CD4-positive, alpha-beta T cell (primary cell): ENCODE measurements at regions not wholly inside any gene's neighbourhood (a gene's known extent, or its start where the extent isn't known, plus 50 kb on each side); places are given as distances from the start of the nearest gene placed in this dataset.

Experiments used
- ATAC-seq: fragments of 200-7000 bp; cut with Tn5 transposase; one replicate; pipeline ENCODE4 v1.10.0; 2022; ENCODE audit warnings: mild to moderate bottlenecking; ENCODE audit not compliant: poor library complexity
- CTCF ChIA-PET: fragments of 350-600 bp; sonication (Branson Sonifier 250); formaldehyde crosslinking; loops from one replicate; lab custom pipeline; 2021; ENCODE audit warnings: antibody characterized with exemption, inconsistent platforms; lab: Charles Lee
- POLR2A ChIA-PET: fragments of 350-600 bp; sonication (Branson Sonifier 250); formaldehyde crosslinking; loops from one replicate; lab custom pipeline; 2021; ENCODE audit warnings: antibody characterized with exemption, inconsistent platforms; lab: Charles Lee
- DNase-seq, 14 experiments: peaks; one replicate each; pipeline ENCODE4 v3.0.0-alpha.2; 2013 to 2020; ENCODE audit warnings: mixed read lengths in 2 of 14
- H3K27ac ChIP-seq, 2 donors: one replicate each; pipeline versions ENCODE4 v1.5.1 to v1.7.0; 2013; ENCODE audit warnings: low read length in 2 of 2, low read depth in 1 of 2, mild to moderate bottlenecking in 1 of 2
- H3K27me3 ChIP-seq, 2 experiments: 1 replicate in 1 of 2; 2 replicates in 1 of 2; pipeline versions ENCODE4 v1.6.1 to v1.7.0; 2013; ENCODE audit warnings: low read length in 2 of 2, control low read depth in 1 of 2, mild to moderate bottlenecking in 1 of 2, moderate library complexity in 1 of 2; ENCODE audit not compliant: insufficient read depth in 2 of 2, control insufficient read depth in 1 of 2
- H3K36me3 ChIP-seq: one replicate; pipeline ENCODE4 v1.6.1; 2013; ENCODE audit warnings: low read length, control low read depth; ENCODE audit not compliant: insufficient read depth
- H3K4me1 ChIP-seq: one replicate; pipeline ENCODE4 v1.6.1; 2013; ENCODE audit warnings: low read length, control low read depth; ENCODE audit not compliant: insufficient read depth
- H3K4me3 ChIP-seq: one replicate; pipeline ENCODE4 v1.5.1; 2013; ENCODE audit warnings: mild to moderate bottlenecking, low read length, moderate library complexity
- H3K9me3 ChIP-seq, 2 experiments: 1 replicate in 1 of 2; 2 replicates in 1 of 2; pipeline versions ENCODE4 v1.6.1 to v1.7.0; 2013; ENCODE audit warnings: low read length in 2 of 2, mild to moderate bottlenecking in 2 of 2, control low read depth in 1 of 2, moderate library complexity in 1 of 2; ENCODE audit not compliant: control insufficient read depth in 1 of 2, insufficient read depth in 1 of 2
- H3K27ac Mint-ChIP-seq: one replicate; pipeline ENCODE4 v1.8.0; 2020; ENCODE audit warnings: mixed read lengths
- H3K27me3 Mint-ChIP-seq: one replicate; pipeline ENCODE4 v1.8.0; 2021; ENCODE audit warnings: mixed read lengths
- H3K36me3 Mint-ChIP-seq: one replicate; pipeline ENCODE4 v1.8.0; 2021; ENCODE audit warnings: low read depth, mixed read lengths
- H3K4me1 Mint-ChIP-seq: one replicate; pipeline ENCODE4 v1.8.0; 2021; ENCODE audit warnings: low read depth, mixed read lengths
- H3K4me3 Mint-ChIP-seq: one replicate; pipeline ENCODE4 v1.8.0; 2020; ENCODE audit warnings: mild to moderate bottlenecking, mixed read lengths
- H3K9me3 Mint-ChIP-seq: one replicate; pipeline ENCODE4 v1.8.0; 2020; ENCODE audit warnings: mixed read lengths
- CTCF ChIP-seq: fragments of 200-600 bp; IDR thresholded peaks from one replicate; pipeline ENCODE4 v1.8.0; 2022; ENCODE audit warnings: antibody characterized with exemption, mild to moderate bottlenecking
- intact Hi-C, 2 experiments: fragments of 100-400 bp; cut with DNase I in 1 of 2; cut with micrococcal nuclease in 1 of 2; formaldehyde crosslinking; loops; one replicate each; pipeline versions ENCODE4 v1.15.1 to v1.9.0; 2023 to 2025; cut with DNase I, micrococcal nuclease

GRCh38 chr4:53713767-53714166, 122.5 kb upstream of the LNX1 start:
- no peaks in the 10 kb centered on the region for H3K36me3 Mint-ChIP-seq
- ChIA-PET CTCF (no interaction called here), POLR2A (no interaction called here)
- no peaks in the 10 kb centered on the region for H3K36me3 ChIP-seq
- TF ChIP-seq CTCF, result no peak
- no peak for DNase-seq
- no peaks in the 10 kb centered on the region for H3K9me3 Mint-ChIP-seq
- no peak overlapping the region for H3K4me3 ChIP-seq
- H3K27me3 Mint-ChIP-seq, result peaks cover 19% of the 10 kb centered on the region
- no peak overlapping the region for H3K27ac Mint-ChIP-seq
- peaks cover 4% of the 10 kb centered on the region in 2 experiments for H3K27me3 ChIP-seq
- no peak overlapping the region for H3K4me3 Mint-ChIP-seq
- no peaks in the 10 kb centered on the region for H3K9me3 ChIP-seq
- intact Hi-C loops, result no loop called here
- no peak overlapping the region for H3K27ac ChIP-seq
- ATAC-seq, result no peak
- H3K4me1 Mint-ChIP-seq, result no peaks in the 10 kb centered on the region
- H3K4me1 ChIP-seq, result no peaks in the 10 kb centered on the region

- ChIA-PET CTCF (no interaction called here), POLR2A (interaction anchor here (0.6 kb wide), 1 partner anchor 139 kb away, joined by 3 read pairs; no protein-coding TSS in a partner anchor)
- Mint-ChIP-seq H3K4me1 (no peaks in the 10 kb centered on the region), H3K9me3 (no peaks in the 10 kb centered on the region), H3K27ac (no peak overlapping the region), H3K36me3 (no peaks in the 10 kb centered on the region), H3K27me3 (peaks cover 19% of the 10 kb centered on the region), H3K4me3 (no peak overlapping the region)
- no peak overlapping the region for H3K27ac ChIP-seq
- no peak for TF ChIP-seq CTCF
- no peak for DNase-seq
- no peaks in the 10 kb centered on the region for H3K9me3 ChIP-seq
- no peak for ATAC-seq
- H3K27me3 ChIP-seq, result peaks cover 4 to 6% of the 10 kb centered on the region in 2 experiments
- intact Hi-C loops, result no loop called here
- no peaks in the 10 kb centered on the region for H3K36me3 ChIP-seq
- H3K4me1 ChIP-seq, result no peaks in the 10 kb centered on the region
- H3K4me3 ChIP-seq, result no peak overlapping the region
Observed at GRCh38 chr4:53713296-53713695, 122.0 kb upstream of the LNX1 start.

- no peaks in the 10 kb centered on the region for H3K4me1 ChIP-seq
- Mint-ChIP-seq H3K27ac (no peak overlapping the region), H3K4me1 (no peaks in the 10 kb centered on the region), H3K9me3 (no peaks in the 10 kb centered on the region), H3K36me3 (no peaks in the 10 kb centered on the region), H3K4me3 (no peak overlapping the region), H3K27me3 (peaks cover 20% of the 10 kb centered on the region)
- peaks cover 4 to 6% of the 10 kb centered on the region in 2 experiments for H3K27me3 ChIP-seq
- ChIA-PET POLR2A (interaction anchor here (0.6 kb wide), 1 partner anchor 138 kb away, joined by 3 read pairs; no protein-coding TSS in a partner anchor), CTCF (no interaction called here)
- no peak for ATAC-seq
- H3K4me3 ChIP-seq, result no peak overlapping the region
- no peaks in the 10 kb centered on the region for H3K36me3 ChIP-seq
- intact Hi-C loops, result no loop called here
- no peaks in the 10 kb centered on the region for H3K9me3 ChIP-seq
- TF ChIP-seq CTCF, result no peak
- no peak for DNase-seq
- no peak overlapping the region for H3K27ac ChIP-seq
Observed at GRCh38 chr4:53712408-53713020, 121.2 kb upstream of the LNX1 start.
